K562 (cell line): ENCODE measurements at regions not wholly inside any gene's neighbourhood (a gene's known extent, or its start where the extent isn't known, plus 50 kb on each side); places are given as distances from the start of the nearest gene placed in this dataset.

Experiments used
- BDP1 ChIP-seq: IDR thresholded peaks from 3 replicates; pipeline ENCODE4 v1.6.1; 2011; ENCODE audit not compliant: insufficient read length, insufficient read depth
- RAD51 ChIP-seq: fragments of 450-650 bp; IDR thresholded peaks from 2 replicates; pipeline ENCODE4 v1.7.1; 2016; ENCODE audit warnings: low read depth, mild to moderate bottlenecking, borderline replicate concordance
- SMAD4 ChIP-seq: fragments of 250-450 bp; sonication (Bioruptor Pico); conservative IDR thresholded peaks from 2 replicates; pipeline ENCODE4 v1.8.0; 2021; ENCODE audit warnings: inconsistent platforms, mild to moderate bottlenecking, moderate library complexity
- TF ChIP-seq, protein P1 (sequence below), 3 experiments: fragments of 200-800 bp in 1 of 3; sonication (Bioruptor generic) in 1 of 3; sonication (generic) in 1 of 3; formaldehyde crosslinking in 1 of 3; IDR thresholded peaks; 2 replicates each; pipeline versions ENCODE4 v1.6.1 to v1.8.0; 2016 to 2022; ENCODE audit warnings: mild to moderate bottlenecking in 2 of 3, missing compliant biosample characterization in 2 of 3, missing genetic modification characterization in 2 of 3, missing genetic modification reagents in 1 of 3
- TF ChIP-seq, protein P2 (sequence below): sonication (generic); formaldehyde crosslinking; IDR thresholded peaks from 2 replicates; pipeline ENCODE4 v1.8.0; 2023; ENCODE audit warnings: missing genetic modification reagents, mild to moderate bottlenecking, borderline replicate concordance
- TF ChIP-seq, protein P3 (sequence below): sonication (generic); formaldehyde crosslinking; IDR thresholded peaks from 2 replicates; pipeline ENCODE4 v1.9.0; 2022; ENCODE audit warnings: mild to moderate bottlenecking, missing genetic modification reagents

GRCh38 chr10:3647074-3647473 lies 137.9 kb downstream of the KLF6 start (continued):
- TF ChIP-seq, protein P1, sequence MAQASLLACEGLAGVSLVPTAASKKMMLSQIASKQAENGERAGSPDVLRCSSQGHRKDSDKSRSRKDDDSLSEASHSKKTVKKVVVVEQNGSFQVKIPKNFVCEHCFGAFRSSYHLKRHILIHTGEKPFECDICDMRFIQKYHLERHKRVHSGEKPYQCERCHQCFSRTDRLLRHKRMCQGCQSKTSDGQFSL (CRISPR knock-in tag; IDR thresholded peaks at IDR 0.05) = no peak
- TF ChIP-seq, protein P1 (tag; IDR thresholded peaks at IDR 0.05) = no peak
- no peak for TF ChIP-seq RAD51
- TF ChIP-seq, protein P2, sequence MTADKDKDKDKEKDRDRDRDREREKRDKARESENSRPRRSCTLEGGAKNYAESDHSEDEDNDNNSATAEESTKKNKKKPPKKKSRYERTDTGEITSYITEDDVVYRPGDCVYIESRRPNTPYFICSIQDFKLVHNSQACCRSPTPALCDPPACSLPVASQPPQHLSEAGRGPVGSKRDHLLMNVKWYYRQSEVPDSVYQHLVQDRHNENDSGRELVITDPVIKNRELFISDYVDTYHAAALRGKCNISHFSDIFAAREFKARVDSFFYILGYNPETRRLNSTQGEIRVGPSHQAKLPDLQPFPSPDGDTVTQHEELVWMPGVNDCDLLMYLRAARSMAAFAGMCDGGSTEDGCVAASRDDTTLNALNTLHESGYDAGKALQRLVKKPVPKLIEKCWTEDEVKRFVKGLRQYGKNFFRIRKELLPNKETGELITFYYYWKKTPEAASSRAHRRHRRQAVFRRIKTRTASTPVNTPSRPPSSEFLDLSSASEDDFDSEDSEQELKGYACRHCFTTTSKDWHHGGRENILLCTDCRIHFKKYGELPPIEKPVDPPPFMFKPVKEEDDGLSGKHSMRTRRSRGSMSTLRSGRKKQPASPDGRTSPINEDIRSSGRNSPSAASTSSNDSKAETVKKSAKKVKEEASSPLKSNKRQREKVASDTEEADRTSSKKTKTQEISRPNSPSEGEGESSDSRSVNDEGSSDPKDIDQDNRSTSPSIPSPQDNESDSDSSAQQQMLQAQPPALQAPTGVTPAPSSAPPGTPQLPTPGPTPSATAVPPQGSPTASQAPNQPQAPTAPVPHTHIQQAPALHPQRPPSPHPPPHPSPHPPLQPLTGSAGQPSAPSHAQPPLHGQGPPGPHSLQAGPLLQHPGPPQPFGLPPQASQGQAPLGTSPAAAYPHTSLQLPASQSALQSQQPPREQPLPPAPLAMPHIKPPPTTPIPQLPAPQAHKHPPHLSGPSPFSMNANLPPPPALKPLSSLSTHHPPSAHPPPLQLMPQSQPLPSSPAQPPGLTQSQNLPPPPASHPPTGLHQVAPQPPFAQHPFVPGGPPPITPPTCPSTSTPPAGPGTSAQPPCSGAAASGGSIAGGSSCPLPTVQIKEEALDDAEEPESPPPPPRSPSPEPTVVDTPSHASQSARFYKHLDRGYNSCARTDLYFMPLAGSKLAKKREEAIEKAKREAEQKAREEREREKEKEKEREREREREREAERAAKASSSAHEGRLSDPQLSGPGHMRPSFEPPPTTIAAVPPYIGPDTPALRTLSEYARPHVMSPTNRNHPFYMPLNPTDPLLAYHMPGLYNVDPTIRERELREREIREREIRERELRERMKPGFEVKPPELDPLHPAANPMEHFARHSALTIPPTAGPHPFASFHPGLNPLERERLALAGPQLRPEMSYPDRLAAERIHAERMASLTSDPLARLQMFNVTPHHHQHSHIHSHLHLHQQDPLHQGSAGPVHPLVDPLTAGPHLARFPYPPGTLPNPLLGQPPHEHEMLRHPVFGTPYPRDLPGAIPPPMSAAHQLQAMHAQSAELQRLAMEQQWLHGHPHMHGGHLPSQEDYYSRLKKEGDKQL (CRISPR knock-in tag) = no peak
- TF ChIP-seq SMAD4 (CRISPR knock-in tag) = no peak
- no peak for TF ChIP-seq BDP1
- TF ChIP-seq, protein P3, sequence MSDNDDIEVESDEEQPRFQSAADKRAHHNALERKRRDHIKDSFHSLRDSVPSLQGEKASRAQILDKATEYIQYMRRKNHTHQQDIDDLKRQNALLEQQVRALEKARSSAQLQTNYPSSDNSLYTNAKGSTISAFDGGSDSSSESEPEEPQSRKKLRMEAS (CRISPR knock-in tag) = no peak
